HG03108 (cell line): ENCODE measurements at regions not wholly inside any gene's neighbourhood (a gene's known extent, or its start where the extent isn't known, plus 50 kb on each side); places are given as distances from the start of the nearest gene placed in this dataset.
"Not testable (repeated sequence)": the region's sequence is repeated elsewhere in the genome, so short reads cannot be mapped to it uniquely, and the experiment has no call there.

Experiments used
- ATAC-seq: cut with Tn5 transposase; IDR thresholded peaks from one replicate; pipeline ENCODE4 v1.9.1; 2021; ENCODE audit warnings: moderate library complexity; ENCODE audit not compliant: unreplicated experiment

GRCh38 chr3:67145738-67146137 is 147.6 kb downstream of the KBTBD8 start:
- ATAC-seq = no peak

DNA sequence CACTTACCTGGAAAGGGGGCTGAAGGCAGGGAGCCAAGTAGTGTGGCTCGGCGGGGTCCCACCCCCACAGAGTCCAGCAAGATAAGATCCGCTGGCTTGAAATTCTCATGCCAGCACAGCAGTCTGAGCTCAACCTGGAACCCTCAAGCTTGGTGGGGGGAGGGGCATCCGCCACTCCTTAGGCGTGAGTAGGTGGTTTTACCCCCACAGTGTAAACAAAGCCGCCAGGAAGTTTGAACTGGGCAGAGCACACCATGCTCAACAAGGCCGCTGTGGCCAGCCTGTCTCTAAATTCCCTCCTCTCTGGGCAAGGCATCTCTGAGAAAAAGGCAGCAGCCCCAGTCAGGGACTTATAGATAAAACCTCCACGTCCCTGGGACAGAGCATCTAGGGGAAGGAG is 156.3 kb downstream of the KBTBD8 start:
- ATAC-seq = no peak

DNA sequence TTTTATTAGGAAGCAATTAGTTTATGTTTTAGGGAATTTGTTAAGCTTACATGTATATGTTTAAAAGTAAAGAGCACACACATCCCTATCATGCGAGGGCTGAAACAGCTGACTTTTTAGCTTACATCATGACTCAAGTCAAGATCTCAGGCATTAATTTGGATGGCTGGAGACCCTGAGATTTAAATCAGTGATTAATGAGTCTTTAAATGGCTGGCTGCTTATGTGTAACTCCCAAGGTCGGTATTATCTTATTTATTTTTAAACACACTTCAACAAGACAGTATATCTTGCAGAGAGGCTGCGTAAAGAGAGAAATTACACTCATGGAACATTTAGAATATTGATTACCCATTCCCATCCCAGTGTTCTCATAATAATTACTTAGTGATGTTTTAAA is 169.4 kb downstream of the KBTBD8 start:
- no peak for ATAC-seq

DNA sequence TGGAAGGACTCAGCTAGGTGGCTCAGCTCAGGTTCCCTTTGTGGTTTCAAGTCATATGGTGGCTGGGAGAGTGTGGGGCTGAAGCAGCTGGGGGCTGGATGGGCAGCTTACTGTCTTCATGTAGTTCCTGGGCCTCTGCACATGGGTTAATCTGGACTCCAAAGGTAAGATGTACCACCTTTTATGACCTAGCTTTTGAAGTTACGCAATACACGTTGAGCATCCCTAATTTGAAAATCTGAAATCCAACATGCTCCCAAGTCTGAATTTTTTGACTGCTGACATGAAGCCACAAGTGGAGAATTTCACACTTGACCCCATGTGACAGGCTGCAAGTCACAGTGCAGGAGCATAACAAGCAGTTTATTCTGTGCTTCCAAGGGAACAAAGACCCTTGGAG is 173.7 kb downstream of the KBTBD8 start:
- no peak for ATAC-seq

DNA sequence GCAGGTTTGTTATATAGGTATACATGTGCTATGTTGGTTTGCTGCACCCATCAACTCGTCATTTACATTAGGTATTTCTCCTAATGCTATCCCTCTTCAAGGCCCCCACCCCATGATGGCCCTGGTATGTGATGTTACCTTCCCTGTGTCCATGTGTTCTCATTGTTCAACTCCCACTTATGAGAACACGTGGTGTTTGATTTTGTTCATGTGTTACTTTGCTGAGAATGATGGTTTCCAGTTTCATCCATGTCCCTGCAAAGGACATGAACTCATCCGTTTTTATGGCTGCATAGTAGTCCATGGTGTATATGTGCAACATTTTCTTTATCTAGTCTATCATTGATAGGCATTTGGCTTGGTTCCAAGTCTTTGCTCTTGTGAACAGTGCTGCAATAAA is 175.0 kb downstream of the KBTBD8 start:
- ATAC-seq = not testable (repeated sequence)

DNA sequence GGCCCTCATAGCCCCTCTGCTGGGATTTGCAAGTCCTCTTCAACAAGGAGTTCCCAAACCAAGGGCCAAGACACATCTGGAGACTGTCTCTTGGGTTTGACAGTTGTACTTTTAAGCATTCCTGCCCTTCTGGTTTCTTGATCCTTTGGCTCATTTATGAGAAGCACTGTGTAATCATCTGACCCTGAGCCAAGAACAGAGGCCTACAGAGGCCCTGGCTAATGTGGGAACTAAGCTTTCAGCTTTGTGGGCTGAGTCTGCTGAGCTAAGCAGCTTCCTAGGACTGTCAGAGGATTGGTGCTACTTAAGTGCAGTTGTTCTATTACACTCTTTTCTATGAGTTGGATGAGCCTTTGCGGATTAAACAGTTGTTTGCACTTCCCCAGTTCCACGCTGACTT is 178.3 kb downstream of the KBTBD8 start:
- ATAC-seq = no peak

- no peak for ATAC-seq
Observed at GRCh38 chr3:67192466-67192865, 194.4 kb downstream of the KBTBD8 start.

DNA sequence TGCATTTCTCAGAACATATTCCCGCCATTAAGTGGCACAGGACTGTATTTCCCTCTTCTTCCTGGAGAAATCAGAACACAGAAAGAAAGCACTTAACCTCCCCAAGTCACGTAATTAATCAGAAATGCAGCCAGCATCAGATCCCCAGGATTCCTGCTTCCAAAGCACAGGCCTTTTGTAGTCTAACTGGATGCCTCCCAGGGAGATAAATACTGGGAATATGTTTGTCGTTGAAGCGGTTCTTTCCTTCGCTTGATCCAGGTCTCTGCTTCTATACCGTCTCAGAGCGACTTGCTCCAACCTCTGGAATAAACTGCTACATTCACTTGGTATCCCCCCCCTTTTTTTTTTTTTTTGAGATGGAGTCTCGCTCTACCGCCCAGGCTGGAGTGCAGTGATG is 198.6 kb downstream of the KBTBD8 start:
- ATAC-seq = no peak

DNA sequence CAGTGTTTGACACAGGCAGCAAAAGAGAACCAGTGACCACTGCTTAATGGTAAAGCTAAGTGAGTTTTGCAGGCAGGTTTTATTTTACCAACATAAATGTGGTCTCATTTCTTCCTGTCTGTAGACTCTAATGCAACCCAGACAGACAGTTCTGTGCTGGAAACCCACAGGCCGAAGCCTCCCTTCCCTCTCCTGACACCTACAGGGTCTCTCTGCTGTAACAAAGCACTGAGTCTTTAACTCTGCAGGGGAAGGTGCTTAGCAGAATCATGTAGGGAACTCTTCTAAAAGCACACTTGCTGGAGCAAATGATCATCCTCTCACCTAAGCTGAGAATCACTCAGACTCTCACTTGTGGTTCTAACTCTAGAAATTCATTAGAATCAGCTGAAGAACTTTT is 200.3 kb downstream of the KBTBD8 start:
- no peak for ATAC-seq

DNA sequence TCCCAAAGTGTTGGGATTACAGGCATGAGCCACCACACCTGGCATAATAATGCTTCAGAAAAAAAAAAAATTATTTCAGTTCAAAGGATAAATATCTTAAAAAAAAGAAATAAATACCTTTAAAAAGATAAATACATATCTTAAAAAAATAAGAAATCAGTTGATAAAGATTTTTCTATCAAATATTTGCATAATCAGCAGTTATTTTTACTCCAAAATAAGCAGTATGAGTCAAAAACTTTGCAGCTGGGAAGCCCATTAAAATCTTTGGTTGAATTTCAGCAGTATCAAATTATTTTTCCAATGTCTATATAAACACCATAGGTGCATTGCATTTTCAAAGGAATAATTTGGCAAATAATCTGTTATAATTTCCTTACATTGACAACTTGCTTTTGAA is 202.5 kb downstream of the KBTBD8 start:
- ATAC-seq = no peak

GRCh38 chr3:67201026-67201425 is 202.9 kb downstream of the KBTBD8 start:
- no peak for ATAC-seq

GRCh38 chr3:67202053-67202452 is 203.9 kb downstream of the KBTBD8 start:
- ATAC-seq = no peak

- ATAC-seq = no peak
Observed at GRCh38 chr3:67204951-67205350, 206.8 kb downstream of the KBTBD8 start.

DNA sequence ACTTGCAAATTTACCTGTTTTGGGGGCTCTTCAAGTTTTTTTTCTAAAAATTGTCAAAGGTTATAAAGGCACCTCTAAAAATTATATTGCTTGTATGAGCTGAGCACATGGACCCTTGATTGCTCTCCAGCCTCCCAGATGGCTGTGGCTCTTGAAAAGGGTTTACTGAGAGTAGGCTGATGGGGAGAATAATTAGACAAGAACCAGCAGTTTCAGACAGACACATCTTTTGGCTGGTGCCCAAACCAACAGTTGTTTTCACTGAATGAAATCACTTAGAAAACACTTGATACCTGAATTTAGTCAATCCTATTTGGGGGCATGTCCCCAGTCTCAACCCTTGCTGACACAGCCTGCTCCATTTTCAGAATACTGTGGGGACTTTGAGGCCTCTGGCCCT is 217.6 kb downstream of the KBTBD8 start:
- ATAC-seq = no peak

DNA sequence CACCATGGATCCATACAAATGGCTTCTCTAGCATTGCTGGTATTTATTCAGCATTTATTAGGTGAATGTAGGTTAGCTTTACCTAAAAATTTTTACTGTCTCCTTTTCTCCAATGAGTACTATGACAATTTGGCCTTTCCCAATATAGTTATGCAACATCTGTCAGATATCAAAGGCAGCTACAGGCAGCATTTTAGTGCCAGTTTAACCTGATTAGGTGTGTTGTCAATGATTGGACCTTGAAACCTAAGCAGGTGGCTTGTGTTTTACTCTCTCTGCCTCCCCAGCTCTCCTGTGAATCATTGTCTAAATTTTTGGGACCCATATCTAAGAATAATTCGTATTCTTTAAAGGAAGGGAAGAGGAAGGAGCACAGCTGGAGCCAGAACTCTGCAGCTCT is 228.9 kb downstream of the KBTBD8 start:
- no peak for ATAC-seq

GRCh38 chr3:67228136-67228535 is 230.0 kb downstream of the KBTBD8 start:
- no peak for ATAC-seq

- no peak for ATAC-seq
Observed at GRCh38 chr3:67232642-67233041, 234.5 kb downstream of the KBTBD8 start.

- no peak for ATAC-seq
Observed at GRCh38 chr3:67239353-67239752, 241.2 kb downstream of the KBTBD8 start.

DNA sequence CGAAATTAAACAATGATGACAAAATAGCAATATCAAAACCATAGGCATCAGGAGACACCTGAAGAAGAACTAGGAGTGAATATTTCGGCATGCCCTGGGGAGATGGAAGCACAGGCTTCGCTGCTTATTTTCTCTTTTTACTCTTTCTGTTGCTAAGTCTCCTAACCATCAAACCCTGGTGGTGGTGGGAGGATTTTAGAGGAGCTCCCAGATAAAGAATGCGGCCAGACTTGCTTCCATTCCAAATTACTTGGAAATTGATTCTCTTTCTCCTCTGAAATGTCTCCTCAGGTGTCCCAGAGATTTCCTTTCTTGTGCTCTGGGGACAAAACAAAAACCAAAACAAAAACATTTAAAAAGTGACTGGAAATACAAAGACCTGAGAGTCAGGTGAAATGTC is 243.0 kb downstream of the KBTBD8 start:
- ATAC-seq = no peak

DNA sequence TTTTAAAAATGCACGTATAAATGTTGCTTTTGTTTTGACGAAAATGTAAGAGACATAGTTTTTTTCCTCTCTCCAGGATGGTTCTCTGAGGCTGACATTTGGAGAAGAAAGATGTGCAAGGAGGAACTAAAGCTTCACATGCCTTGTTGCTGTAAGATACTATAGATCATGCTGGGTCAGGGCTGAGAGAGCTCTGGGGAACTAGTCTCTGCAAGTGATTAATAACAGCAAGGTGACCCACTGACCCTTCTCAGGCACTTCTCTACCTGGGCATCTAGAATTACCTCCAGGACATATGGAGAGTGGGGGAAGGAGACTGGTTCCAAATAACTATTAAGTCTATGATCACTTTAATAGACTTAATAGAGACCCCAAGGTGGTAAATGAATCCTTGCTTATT is 246.0 kb downstream of the KBTBD8 start:
- ATAC-seq = no peak

DNA sequence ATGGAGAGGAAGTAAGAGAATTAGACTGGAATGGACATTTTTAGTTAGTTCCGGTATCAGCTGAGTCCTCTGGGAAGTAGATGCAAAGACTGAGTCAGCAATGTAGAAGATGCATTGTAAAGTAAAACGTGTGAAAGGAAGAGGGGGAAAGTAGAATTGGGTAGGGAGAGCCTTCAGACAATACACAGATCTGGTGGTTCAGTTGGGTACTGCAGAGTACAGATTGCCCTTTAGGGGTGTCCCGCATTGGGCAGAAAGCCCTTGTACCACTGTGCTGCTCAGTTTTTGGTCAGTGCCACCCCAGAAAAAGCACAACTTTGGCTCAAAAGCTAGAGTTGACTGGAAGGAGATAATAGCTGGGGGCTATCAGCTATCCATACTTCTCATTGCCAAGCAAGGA is 247.4 kb downstream of the KBTBD8 start:
- no peak for ATAC-seq

- no peak for ATAC-seq
Observed at GRCh38 chr3:67248726-67249125, 250.6 kb downstream of the KBTBD8 start.

GRCh38 chr3:67252906-67253305 is 254.8 kb downstream of the KBTBD8 start:
- ATAC-seq = not testable (repeated sequence)

- no peak for ATAC-seq
Observed at GRCh38 chr3:67278015-67278618, 280.0 kb downstream of the KBTBD8 start.
